H1 (cell line): ENCODE measurements at regions not wholly inside any gene's neighbourhood (a gene's known extent, or its start where the extent isn't known, plus 50 kb on each side); places are given as distances from the start of the nearest gene placed in this dataset.

Experiments used
- BRCA1 ChIP-seq: IDR thresholded peaks from 2 replicates; pipeline ENCODE4 v1.6.1; 2012; ENCODE audit warnings: low read depth, low read length, improper control_type of control experiment
- CEBPB ChIP-seq: IDR thresholded peaks from 2 replicates; pipeline ENCODE4 v1.6.1; 2012; ENCODE audit warnings: low read depth, low read length
- EGR1 ChIP-seq: IDR thresholded peaks from 2 replicates; pipeline ENCODE4 v1.6.1; 2011; ENCODE audit warnings: low read depth, low read length, borderline replicate concordance
- KDM4A ChIP-seq: IDR thresholded peaks from one replicate; pipeline ENCODE4 v1.7.1; 2012; ENCODE audit warnings: low read depth, mild to moderate bottlenecking, moderate library complexity, low read length, inconsistent platforms; ENCODE audit not compliant: severe bottlenecking
- MAFK ChIP-seq: IDR thresholded peaks from 2 replicates; pipeline ENCODE4 v1.6.1; 2012; ENCODE audit warnings: low read depth, mild to moderate bottlenecking, improper control_type of control experiment, low read length
- SIX5 ChIP-seq: IDR thresholded peaks from 2 replicates; pipeline ENCODE4 v1.6.1; 2011; ENCODE audit warnings: mild to moderate bottlenecking, low read depth, low read length
- SRF ChIP-seq: IDR thresholded peaks from 2 replicates; pipeline ENCODE4 v1.6.1; 2011; ENCODE audit warnings: mild to moderate bottlenecking, low read depth, low read length, moderate library complexity
- TCF12 ChIP-seq: IDR thresholded peaks from 2 replicates; pipeline ENCODE4 v1.6.1; 2011; ENCODE audit warnings: low read depth, mild to moderate bottlenecking, low read length
- ZNF274 ChIP-seq: IDR thresholded peaks from 2 replicates; pipeline ENCODE4 v1.7.0; 2012; ENCODE audit warnings: low read length, borderline replicate concordance; ENCODE audit errors: extremely low read depth
- TF ChIP-seq, protein P1 (sequence below): fragments of 300-600 bp; sonication (generic); IDR thresholded peaks from 2 replicates; pipeline ENCODE4 v1.7.1; 2012; ENCODE audit warnings: low read length, moderate library complexity, mild to moderate bottlenecking, inconsistent platforms; ENCODE audit not compliant: insufficient replicate concordance
- TF ChIP-seq, protein P2 (sequence below): IDR thresholded peaks from 2 replicates; pipeline ENCODE4 v1.6.1; 2012; ENCODE audit warnings: inconsistent platforms

DNA sequence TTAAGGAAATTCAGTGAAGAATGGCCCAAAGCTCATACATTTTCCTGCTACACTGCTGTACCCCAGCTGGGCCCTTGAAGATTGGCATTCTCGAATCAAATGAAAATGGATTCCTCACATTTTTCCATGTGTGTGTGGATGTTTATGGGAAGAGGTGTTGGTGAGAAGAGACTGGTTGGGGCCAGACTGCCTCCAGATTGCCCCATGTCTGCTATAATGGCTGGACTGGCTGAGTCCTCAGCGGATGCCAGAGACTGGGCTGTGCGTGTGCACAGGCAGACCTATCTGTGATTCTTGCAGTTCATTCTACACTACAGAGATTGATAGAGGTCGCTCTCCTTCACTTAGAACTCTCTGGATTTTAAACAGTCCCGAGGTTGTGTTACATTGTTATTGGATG lies 183.6 kb upstream of the GDF10 start (continued):
- TF ChIP-seq, protein P1, sequence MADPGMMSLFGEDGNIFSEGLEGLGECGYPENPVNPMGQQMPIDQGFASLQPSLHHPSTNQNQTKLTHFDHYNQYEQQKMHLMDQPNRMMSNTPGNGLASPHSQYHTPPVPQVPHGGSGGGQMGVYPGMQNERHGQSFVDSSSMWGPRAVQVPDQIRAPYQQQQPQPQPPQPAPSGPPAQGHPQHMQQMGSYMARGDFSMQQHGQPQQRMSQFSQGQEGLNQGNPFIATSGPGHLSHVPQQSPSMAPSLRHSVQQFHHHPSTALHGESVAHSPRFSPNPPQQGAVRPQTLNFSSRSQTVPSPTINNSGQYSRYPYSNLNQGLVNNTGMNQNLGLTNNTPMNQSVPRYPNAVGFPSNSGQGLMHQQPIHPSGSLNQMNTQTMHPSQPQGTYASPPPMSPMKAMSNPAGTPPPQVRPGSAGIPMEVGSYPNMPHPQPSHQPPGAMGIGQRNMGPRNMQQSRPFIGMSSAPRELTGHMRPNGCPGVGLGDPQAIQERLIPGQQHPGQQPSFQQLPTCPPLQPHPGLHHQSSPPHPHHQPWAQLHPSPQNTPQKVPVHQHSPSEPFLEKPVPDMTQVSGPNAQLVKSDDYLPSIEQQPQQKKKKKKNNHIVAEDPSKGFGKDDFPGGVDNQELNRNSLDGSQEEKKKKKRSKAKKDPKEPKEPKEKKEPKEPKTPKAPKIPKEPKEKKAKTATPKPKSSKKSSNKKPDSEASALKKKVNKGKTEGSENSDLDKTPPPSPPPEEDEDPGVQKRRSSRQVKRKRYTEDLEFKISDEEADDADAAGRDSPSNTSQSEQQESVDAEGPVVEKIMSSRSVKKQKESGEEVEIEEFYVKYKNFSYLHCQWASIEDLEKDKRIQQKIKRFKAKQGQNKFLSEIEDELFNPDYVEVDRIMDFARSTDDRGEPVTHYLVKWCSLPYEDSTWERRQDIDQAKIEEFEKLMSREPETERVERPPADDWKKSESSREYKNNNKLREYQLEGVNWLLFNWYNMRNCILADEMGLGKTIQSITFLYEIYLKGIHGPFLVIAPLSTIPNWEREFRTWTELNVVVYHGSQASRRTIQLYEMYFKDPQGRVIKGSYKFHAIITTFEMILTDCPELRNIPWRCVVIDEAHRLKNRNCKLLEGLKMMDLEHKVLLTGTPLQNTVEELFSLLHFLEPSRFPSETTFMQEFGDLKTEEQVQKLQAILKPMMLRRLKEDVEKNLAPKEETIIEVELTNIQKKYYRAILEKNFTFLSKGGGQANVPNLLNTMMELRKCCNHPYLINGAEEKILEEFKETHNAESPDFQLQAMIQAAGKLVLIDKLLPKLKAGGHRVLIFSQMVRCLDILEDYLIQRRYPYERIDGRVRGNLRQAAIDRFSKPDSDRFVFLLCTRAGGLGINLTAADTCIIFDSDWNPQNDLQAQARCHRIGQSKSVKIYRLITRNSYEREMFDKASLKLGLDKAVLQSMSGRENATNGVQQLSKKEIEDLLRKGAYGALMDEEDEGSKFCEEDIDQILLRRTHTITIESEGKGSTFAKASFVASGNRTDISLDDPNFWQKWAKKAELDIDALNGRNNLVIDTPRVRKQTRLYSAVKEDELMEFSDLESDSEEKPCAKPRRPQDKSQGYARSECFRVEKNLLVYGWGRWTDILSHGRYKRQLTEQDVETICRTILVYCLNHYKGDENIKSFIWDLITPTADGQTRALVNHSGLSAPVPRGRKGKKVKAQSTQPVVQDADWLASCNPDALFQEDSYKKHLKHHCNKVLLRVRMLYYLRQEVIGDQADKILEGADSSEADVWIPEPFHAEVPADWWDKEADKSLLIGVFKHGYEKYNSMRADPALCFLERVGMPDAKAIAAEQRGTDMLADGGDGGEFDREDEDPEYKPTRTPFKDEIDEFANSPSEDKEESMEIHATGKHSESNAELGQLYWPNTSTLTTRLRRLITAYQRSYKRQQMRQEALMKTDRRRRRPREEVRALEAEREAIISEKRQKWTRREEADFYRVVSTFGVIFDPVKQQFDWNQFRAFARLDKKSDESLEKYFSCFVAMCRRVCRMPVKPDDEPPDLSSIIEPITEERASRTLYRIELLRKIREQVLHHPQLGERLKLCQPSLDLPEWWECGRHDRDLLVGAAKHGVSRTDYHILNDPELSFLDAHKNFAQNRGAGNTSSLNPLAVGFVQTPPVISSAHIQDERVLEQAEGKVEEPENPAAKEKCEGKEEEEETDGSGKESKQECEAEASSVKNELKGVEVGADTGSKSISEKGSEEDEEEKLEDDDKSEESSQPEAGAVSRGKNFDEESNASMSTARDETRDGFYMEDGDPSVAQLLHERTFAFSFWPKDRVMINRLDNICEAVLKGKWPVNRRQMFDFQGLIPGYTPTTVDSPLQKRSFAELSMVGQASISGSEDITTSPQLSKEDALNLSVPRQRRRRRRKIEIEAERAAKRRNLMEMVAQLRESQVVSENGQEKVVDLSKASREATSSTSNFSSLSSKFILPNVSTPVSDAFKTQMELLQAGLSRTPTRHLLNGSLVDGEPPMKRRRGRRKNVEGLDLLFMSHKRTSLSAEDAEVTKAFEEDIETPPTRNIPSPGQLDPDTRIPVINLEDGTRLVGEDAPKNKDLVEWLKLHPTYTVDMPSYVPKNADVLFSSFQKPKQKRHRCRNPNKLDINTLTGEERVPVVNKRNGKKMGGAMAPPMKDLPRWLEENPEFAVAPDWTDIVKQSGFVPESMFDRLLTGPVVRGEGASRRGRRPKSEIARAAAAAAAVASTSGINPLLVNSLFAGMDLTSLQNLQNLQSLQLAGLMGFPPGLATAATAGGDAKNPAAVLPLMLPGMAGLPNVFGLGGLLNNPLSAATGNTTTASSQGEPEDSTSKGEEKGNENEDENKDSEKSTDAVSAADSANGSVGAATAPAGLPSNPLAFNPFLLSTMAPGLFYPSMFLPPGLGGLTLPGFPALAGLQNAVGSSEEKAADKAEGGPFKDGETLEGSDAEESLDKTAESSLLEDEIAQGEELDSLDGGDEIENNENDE = no peak
- TF ChIP-seq CEBPB (no peak), EGR1 (no peak), BRCA1 (no peak), SRF (no peak), SIX5 (no peak), MAFK (no peak), ZNF274 (no peak), TCF12 (no peak), KDM4A (no peak)
- TF ChIP-seq, protein P2, sequence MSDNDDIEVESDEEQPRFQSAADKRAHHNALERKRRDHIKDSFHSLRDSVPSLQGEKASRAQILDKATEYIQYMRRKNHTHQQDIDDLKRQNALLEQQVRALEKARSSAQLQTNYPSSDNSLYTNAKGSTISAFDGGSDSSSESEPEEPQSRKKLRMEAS = no peak
